Ovary (tissue), 7 donors: ENCODE measurements at regions not wholly inside any gene's neighbourhood (a gene's known extent, or its start where the extent isn't known, plus 50 kb on each side); places are given as distances from the start of the nearest gene placed in this dataset.

Experiments
- DNase-seq, 5 donors: peaks; one replicate each; pipeline ENCODE4 v3.0.0-alpha.2; 2019 to 2020
- H3K27ac ChIP-seq, 2 donors: fragments of 200-600 bp; one replicate each; pipeline versions ENCODE4 v1.5.1 to v1.8.0; 2019 to 2022
- H3K27me3 ChIP-seq: fragments of 200-600 bp; one replicate; pipeline ENCODE4 v1.8.0; 2022
- H3K36me3 ChIP-seq: fragments of 200-600 bp; sonication (generic); one replicate; pipeline ENCODE4 v1.5.1; 2019
- H3K4me1 ChIP-seq: one replicate; pipeline ENCODE4 v1.8.1; 2013; ENCODE audit warnings: mild to moderate bottlenecking, moderate library complexity; ENCODE audit not compliant: insufficient read depth
- H3K4me3 ChIP-seq: fragments of 200-600 bp; sonication (generic); one replicate; pipeline ENCODE4 v1.5.1; 2017
- H3K9me3 ChIP-seq, 2 donors: fragments of 200-600 bp in 1 of 2; sonication (generic) in 1 of 2; one replicate each; pipeline versions ENCODE4 v1.5.1 to v1.8.1; 2013 to 2019; ENCODE audit warnings: mild to moderate bottlenecking in 1 of 2, moderate library complexity in 1 of 2
- CTCF ChIP-seq, 3 donors: fragments of 450-650 bp in 2 of 3; fragments of 200-600 bp in 1 of 3; IDR thresholded peaks; one replicate each; pipeline versions ENCODE4 v1.5.1 to v1.8.0; 2016 to 2022; ENCODE audit warnings: antibody characterized with exemption in 3 of 3, mild to moderate bottlenecking in 1 of 3
- EP300 ChIP-seq: sonication (generic); formaldehyde crosslinking; IDR thresholded peaks from one replicate; pipeline ENCODE4 v1.6.1; 2017; ENCODE audit warnings: antibody characterized with exemption
- POLR2A ChIP-seq: fragments of 450-650 bp; IDR thresholded peaks from one replicate; pipeline ENCODE4 v1.6.1; 2017; ENCODE audit warnings: antibody characterized with exemption, mild to moderate bottlenecking, moderate library complexity
- WGBS, 3 donors: extraction: QIAGEN DNeasy Blood & Tissue Kit in 1 of 3; methylation state at CpG; one replicate each; pipeline versions ENCODE4 v1.1.5 to v1.1.7; 2013 to 2017; 5-methylcytosine and 5-hydroxymethylcytosine counted together
- intact Hi-C, 4 donors: fragments of 100-400 bp; cut with DNase I; formaldehyde crosslinking; loops; one replicate each; pipeline versions ENCODE4 v1.11.0 to v1.15.1; 2022 to 2023
- donor health status: DM: no; HTN: no; CAD: no; lungs with moderate emphysema.
- donor health status: DM: no; HTN: no; CAD: no.
- donor health status: Bipolar disorder and iron deficiency.
- donor health status: DM: no; HTN: no; CAD: no.
- donor health status: DM: yes; HTN: yes; CAD: no.

- Histone ChIP-seq H3K4me1 (no peaks in the 10 kb centered on the region), H3K27ac (no peak overlapping the region), H3K36me3 (no peaks in the 10 kb centered on the region), H3K9me3 (no peaks in the 10 kb centered on the region), H3K4me3 (no peak overlapping the region), H3K27me3 (no peaks in the 10 kb centered on the region)
- intact Hi-C loops: no loop called here
- TF ChIP-seq POLR2A (no peak), CTCF (IDR thresholded peaks at IDR 0.05) (no peak), EP300 (no peak)
- no peak for DNase-seq
Measured at GRCh38 chr13:34290661-34291060, 472.7 kb downstream of the RFC3 start.

GRCh38 chr13:34294483-34295129 is 476.7 kb downstream of the RFC3 start:
- Histone ChIP-seq H3K36me3 (no peaks in the 10 kb centered on the region), H3K27me3 (no peaks in the 10 kb centered on the region), H3K4me1 (no peaks in the 10 kb centered on the region), H3K9me3 (no peaks in the 10 kb centered on the region), H3K4me3 (no peak overlapping the region), H3K27ac (no peak overlapping the region)
- WGBS, 3 donors: 7 to 23% (median 14%) methylated on average over 5 of the region's 5 CpGs
- TF ChIP-seq POLR2A: no peak
- no peak for TF ChIP-seq EP300
- TF ChIP-seq CTCF (IDR thresholded peaks at IDR 0.05): no peak
- DNase-seq: peak in 1 of 5 donors; percentile 13
- intact Hi-C loops: no loop called here

- Histone ChIP-seq H3K9me3 (peaks cover 0 to 3% of the 10 kb centered on the region in 2 donors), H3K4me1 (no peaks in the 10 kb centered on the region), H3K4me3 (no peak overlapping the region), H3K36me3 (no peaks in the 10 kb centered on the region), H3K27ac (no peak overlapping the region), H3K27me3 (no peaks in the 10 kb centered on the region)
- no peak for TF ChIP-seq POLR2A
- TF ChIP-seq EP300: no peak
- TF ChIP-seq CTCF (IDR thresholded peaks at IDR 0.05): no peak
- no peak for DNase-seq
- intact Hi-C loops: no loop called here
- WGBS, 3 donors: 11 to 26% (median 24%) methylated on average over 1 of the region's 1 CpG
Measured at GRCh38 chr13:34300559-34300958, 482.6 kb downstream of the RFC3 start.

- Histone ChIP-seq H3K4me1 (no peaks in the 10 kb centered on the region), H3K9me3 (peaks cover 0 to 3% of the 10 kb centered on the region in 2 donors), H3K27me3 (no peaks in the 10 kb centered on the region), H3K27ac (no peak overlapping the region), H3K36me3 (no peaks in the 10 kb centered on the region), H3K4me3 (no peak overlapping the region)
- no peak for DNase-seq
- intact Hi-C loops: no loop called here
- TF ChIP-seq EP300 (no peak), CTCF (IDR thresholded peaks at IDR 0.05) (no peak), POLR2A (no peak)
Measured at GRCh38 chr13:34302596-34302995, 484.6 kb downstream of the RFC3 start.
